SK-N-DZ (cell line): ENCODE measurements at regions not wholly inside any gene's neighbourhood (a gene's known extent, or its start where the extent isn't known, plus 50 kb on each side); places are given as distances from the start of the nearest gene placed in this dataset.

ENCODE experiments used
- DNase-seq: peaks from one replicate; pipeline ENCODE4 v3.0.0-alpha.2; 2015; ENCODE audit warnings: low spot score

GRCh38 chr14:42950363-42950762 lies 1343.7 kb downstream of the LRFN5 start:
- no peak for DNase-seq

GRCh38 chr14:42947991-42948390 lies 1341.3 kb downstream of the LRFN5 start:
- no peak for DNase-seq

GRCh38 chr14:42944284-42944683 lies 1337.6 kb downstream of the LRFN5 start:
- DNase-seq = no peak

GRCh38 chr14:42931308-42931707 lies 1324.6 kb downstream of the LRFN5 start:
- no peak for DNase-seq

GRCh38 chr14:42929806-42930480 lies 1323.3 kb downstream of the LRFN5 start:
- no peak for DNase-seq

GRCh38 chr14:42927313-42927712 lies 1320.6 kb downstream of the LRFN5 start:
- DNase-seq = no peak

- DNase-seq = no peak
Measured at GRCh38 chr14:42921901-42922300, 1315.2 kb downstream of the LRFN5 start.

GRCh38 chr14:42918615-42919014 lies 1311.9 kb downstream of the LRFN5 start:
- no peak for DNase-seq

- DNase-seq = no peak
Measured at GRCh38 chr14:42911642-42912041, 1305.0 kb downstream of the LRFN5 start.

- no peak for DNase-seq
Measured at GRCh38 chr14:42909659-42910058, 1303.0 kb downstream of the LRFN5 start.

- DNase-seq = no peak
Measured at GRCh38 chr14:42893183-42893582, 1286.5 kb downstream of the LRFN5 start.

GRCh38 chr14:42884100-42884499 lies 1277.4 kb downstream of the LRFN5 start:
- DNase-seq = no peak

GRCh38 chr14:42877716-42878115 lies 1271.0 kb downstream of the LRFN5 start:
- no peak for DNase-seq

- DNase-seq = no peak
Measured at GRCh38 chr14:42872786-42873185, 1266.1 kb downstream of the LRFN5 start.

GRCh38 chr14:42869681-42870080 lies 1263.0 kb downstream of the LRFN5 start:
- no peak for DNase-seq

- DNase-seq = no peak
Measured at GRCh38 chr14:42862114-42862513, 1255.4 kb downstream of the LRFN5 start.

- no peak for DNase-seq
Measured at GRCh38 chr14:42860371-42860770, 1253.7 kb downstream of the LRFN5 start.

GRCh38 chr14:42856106-42856505 lies 1249.4 kb downstream of the LRFN5 start:
- no peak for DNase-seq

GRCh38 chr14:42855085-42855484 lies 1248.4 kb downstream of the LRFN5 start:
- no peak for DNase-seq

- no peak for DNase-seq
Measured at GRCh38 chr14:42854061-42854460, 1247.4 kb downstream of the LRFN5 start.

- DNase-seq = no peak
Measured at GRCh38 chr14:42848652-42849051, 1242.0 kb downstream of the LRFN5 start.

- no peak for DNase-seq
Measured at GRCh38 chr14:42814817-42815216, 1208.1 kb downstream of the LRFN5 start.

GRCh38 chr14:42806909-42807315 lies 1200.2 kb downstream of the LRFN5 start:
- DNase-seq = no peak

GRCh38 chr14:42804141-42804540 lies 1197.5 kb downstream of the LRFN5 start:
- DNase-seq = no peak
